ENCODE measurements at regions not wholly inside any gene's neighbourhood (a gene's known extent, or its start where the extent isn't known, plus 50 kb on each side); places are given as distances from the start of the nearest gene placed in this dataset.

GRCh38 chr5:96053063-96053735, 91.5 kb upstream of the ELL2 start:
- Histone ChIP-seq H3K18ac (ENCODE audit: extremely low read depth, low read length) (no peak overlapping the region), H2BK120ac (replicated peaks; ENCODE audit: low read depth, low read length) (no peak overlapping the region), H2BK5ac (ENCODE audit: low read depth, low read length) (no peak overlapping the region), H2AFZ (ENCODE audit: low read length) (no peak overlapping the region), H3K27me3 (replicated peaks in 1 of 4; ENCODE audit: control insufficient read depth in 3 of 4, extremely low read depth in 1 of 4, insufficient read depth in 3 of 4, low read length in 3 of 4) (no peaks in the 10 kb centered on the region), H3K9me3 (ENCODE audit: insufficient read depth in 2 of 2, low read depth in 1 of 2, low read length in 1 of 2) (no peaks in the 10 kb centered on the region), H3K4me2 (ENCODE audit: insufficient read depth in 1 of 2, low read depth in 2 of 2, low read length in 2 of 2) (no peak overlapping the region), H3K36me3 (ENCODE audit: control insufficient read depth in 2 of 4, insufficient read depth in 4 of 4, low read length in 3 of 4) (no peaks in the 10 kb centered on the region), H3K23ac (ENCODE audit: insufficient read length) (no peak overlapping the region), H3K23me2 (ENCODE audit: low read depth, low read length) (no peaks in the 10 kb centered on the region; the same call in 1 of the 2 replicates), H3K79me2 (ENCODE audit: control insufficient read depth in 1 of 2, insufficient read depth in 2 of 2, low read length in 2 of 2) (no peaks in the 10 kb centered on the region), H2AK5ac (ENCODE audit: low read depth, low read length) (no peak overlapping the region), H3K4ac (replicated peaks; ENCODE audit: insufficient read length, low read depth, low read length) (no peak overlapping the region), H2BK12ac (ENCODE audit: low read depth, low read length) (no peak overlapping the region), H4K20me1 (replicated peaks in 1 of 2; ENCODE audit: control insufficient read depth in 1 of 2, insufficient read depth in 2 of 2, low read length in 2 of 2) (no peaks in the 10 kb centered on the region), H2BK20ac (ENCODE audit: low read length) (no peak overlapping the region), H3K79me1 (ENCODE audit: low read depth, low read length) (no peaks in the 10 kb centered on the region), H3K9ac (replicated peaks in 1 of 4; ENCODE audit: extremely low read depth in 1 of 4, low read depth in 3 of 4, low read length in 3 of 4) (no peak overlapping the region), H3K4me1 (replicated peaks in 1 of 4; ENCODE audit: control insufficient read depth in 3 of 4, insufficient read depth in 4 of 4, low read length in 3 of 4) (peaks cover 0 to 3% (median 2%) of the 10 kb centered on the region in 4 experiments; a peak in 3 of 7 replicates), H3K4me3 (ENCODE audit: extremely low read depth in 1 of 4, insufficient read depth in 2 of 4, low read depth in 3 of 4, low read length in 4 of 4) (no peak overlapping the region), H3K27ac (ENCODE audit: low read depth, low read length) (no peak overlapping the region), H3K56ac (replicated peaks; ENCODE audit: insufficient read length, low read depth, low read length) (no peak overlapping the region), H4K91ac (replicated peaks; ENCODE audit: insufficient read length, low read length) (no peak overlapping the region), H4K8ac (ENCODE audit: extremely low read depth, insufficient read depth, low read length) (no peak overlapping the region), H4K5ac (ENCODE audit: insufficient read length, low read depth, low read length) (no peak overlapping the region), H2BK15ac (ENCODE audit: low read length) (no peak overlapping the region), H3K14ac (ENCODE audit: insufficient read length) (no peak overlapping the region)
- POLR2A ChIA-PET (ENCODE audit: partially characterized antibody), result no interaction called here
- DNase-seq (ENCODE audit: low read depth in 1 of 2, low spot score in 2 of 2) (no peak), FAIRE-seq (no peak)
- WGBS, 2 experiments (ENCODE audit: extremely low coverage in 1 of 2, insufficient coverage in 1 of 2, insufficient read length in 1 of 2, insufficient replicate concordance in 2 of 2, low coverage in 1 of 2, low lambda C conversion rate in 2 of 2, missing lambda C conversion rate in 1 of 2), result 100% methylated on average over 3 of the region's 3 CpGs; no CpG with 5 or more reads in 1 of the 2 experiments
- CTCF ChIA-PET (ENCODE audit: partially characterized antibody), result interaction anchor here (1.2 to 1.5 kb wide), 3 partner anchors 84 to 430 kb away, joined by 3 to 5 read pairs (median 3); no protein-coding TSS in a partner anchor
- TF ChIP-seq YY1 (IDR thresholded peaks at IDR 0.05; ENCODE audit: low read depth, low read length) (no peak), RFX5 (IDR thresholded peaks at IDR 0.05; ENCODE audit: borderline replicate concordance, low read depth, low read length) (no peak), SIX5 (IDR thresholded peaks at IDR 0.05; ENCODE audit: low read depth, low read length) (no peak), RAD21 (IDR thresholded peaks at IDR 0.05 in 1 of 2, conservative IDR thresholded peaks at IDR 0.05 in 1 of 2; ENCODE audit: low read depth in 2 of 2, low read length in 2 of 2) (no peak), SP1 (IDR thresholded peaks at IDR 0.05; ENCODE audit: low read depth, low read length) (no peak), HDAC2 (IDR thresholded peaks at IDR 0.05; ENCODE audit: borderline replicate concordance in 1 of 2, low read depth in 2 of 2, low read length in 2 of 2) (no peak), RNF2 (IDR thresholded peaks at IDR 0.05; ENCODE audit: borderline replicate concordance, low read depth, low read length, missing control alignments, poor library complexity, severe bottlenecking) (no peak), NRF1 (IDR thresholded peaks at IDR 0.05; ENCODE audit: low read depth, low read length) (no peak), SIN3A (conservative IDR thresholded peaks at IDR 0.05 in 1 of 2, IDR thresholded peaks at IDR 0.05 in 1 of 2; ENCODE audit: low read depth in 1 of 2, low read length in 2 of 2) (no peak)
- TF ChIP-seq, protein P1, sequence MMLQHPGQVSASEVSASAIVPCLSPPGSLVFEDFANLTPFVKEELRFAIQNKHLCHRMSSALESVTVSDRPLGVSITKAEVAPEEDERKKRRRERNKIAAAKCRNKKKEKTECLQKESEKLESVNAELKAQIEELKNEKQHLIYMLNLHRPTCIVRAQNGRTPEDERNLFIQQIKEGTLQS (IDR thresholded peaks at IDR 0.05; ENCODE audit: insufficient read depth, low read depth, low read length), result no peak

All from H1 (cell line).